CD4-positive, alpha-beta T cell treated with Interleukin-17A for 4 hours (primary cell): ENCODE measurements at regions not wholly inside any gene's neighbourhood (a gene's known extent, or its start where the extent isn't known, plus 50 kb on each side); places are given as distances from the start of the nearest gene placed in this dataset.

Source experiments
- DNase-seq: peaks from one replicate; pipeline ENCODE4 v3.0.0-alpha.2; 2020; ENCODE audit warnings: mixed read lengths

DNA sequence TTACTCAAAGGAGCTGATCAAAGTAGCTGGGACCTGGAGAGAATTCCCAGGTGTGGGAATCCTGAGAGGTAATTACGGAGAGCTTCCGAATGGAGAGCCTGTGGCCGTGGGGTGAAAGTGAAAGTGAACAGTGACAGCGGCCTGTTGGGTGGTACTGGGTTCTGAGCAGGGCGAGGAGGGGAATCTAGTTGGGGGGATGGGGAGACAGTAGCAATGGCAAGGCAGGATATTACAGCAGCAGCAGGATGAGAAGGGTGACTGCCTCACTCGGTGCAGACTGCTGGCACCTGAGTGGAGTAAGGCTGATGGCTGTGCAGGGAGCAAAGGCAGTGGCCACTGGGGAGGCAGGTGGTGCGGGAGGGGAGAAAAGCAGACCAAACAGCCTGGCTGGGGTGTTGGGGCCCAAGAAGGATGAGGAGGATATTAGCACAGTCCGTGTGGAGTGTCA lies 70.3 kb upstream of the PRDX6 start:
- DNase-seq: peak; percentile 14

- no peak for DNase-seq
Observed at GRCh38 chr1:173407846-173408245, 69.3 kb upstream of the PRDX6 start.

DNA sequence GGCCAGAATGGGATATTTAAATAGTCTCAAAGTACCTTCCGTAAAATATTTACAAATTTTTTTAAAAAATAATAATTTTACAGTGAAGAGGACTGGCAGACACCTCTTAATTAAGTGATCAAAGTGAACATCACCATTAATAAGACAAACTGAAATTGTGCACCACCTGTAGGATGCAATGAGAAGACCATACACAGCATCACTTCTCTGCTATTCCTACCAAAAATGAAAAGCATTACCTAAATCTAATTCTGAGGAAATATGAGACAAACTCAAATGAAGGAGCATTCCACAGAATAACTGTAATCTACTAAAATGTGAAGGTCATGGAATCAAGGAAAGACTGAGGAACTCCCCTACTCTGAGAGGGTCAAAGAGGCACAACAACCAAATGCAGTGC lies 68.2 kb upstream of the PRDX6 start:
- DNase-seq: no peak

DNA sequence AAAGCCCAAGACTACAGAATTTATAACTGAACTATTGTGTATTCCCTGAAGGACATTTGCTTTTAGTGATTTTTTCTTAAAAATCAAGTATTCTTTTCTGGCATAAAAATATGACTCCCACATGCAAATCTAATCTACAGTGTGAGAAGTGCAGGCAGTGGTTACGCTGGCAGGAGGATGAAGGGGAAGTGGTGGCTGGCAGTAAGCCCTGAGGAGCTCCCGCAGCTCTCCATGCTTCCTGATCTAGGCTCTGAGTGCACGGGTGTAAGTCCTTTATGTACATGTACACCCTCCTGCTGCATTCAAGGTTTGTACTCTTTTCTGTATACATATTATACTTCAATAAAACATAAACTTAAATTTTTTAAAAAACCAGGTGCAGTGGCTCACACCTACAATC lies 67.5 kb upstream of the PRDX6 start:
- peak; percentile 41 for DNase-seq

GRCh38 chr1:173410133-173410793 lies 66.9 kb upstream of the PRDX6 start:
- DNase-seq: no peak

GRCh38 chr1:173410794-173411236 lies 66.3 kb upstream of the PRDX6 start:
- DNase-seq: no peak

- DNase-seq: no peak
Observed at GRCh38 chr1:173411835-173412742, 65.0 kb upstream of the PRDX6 start.

DNA sequence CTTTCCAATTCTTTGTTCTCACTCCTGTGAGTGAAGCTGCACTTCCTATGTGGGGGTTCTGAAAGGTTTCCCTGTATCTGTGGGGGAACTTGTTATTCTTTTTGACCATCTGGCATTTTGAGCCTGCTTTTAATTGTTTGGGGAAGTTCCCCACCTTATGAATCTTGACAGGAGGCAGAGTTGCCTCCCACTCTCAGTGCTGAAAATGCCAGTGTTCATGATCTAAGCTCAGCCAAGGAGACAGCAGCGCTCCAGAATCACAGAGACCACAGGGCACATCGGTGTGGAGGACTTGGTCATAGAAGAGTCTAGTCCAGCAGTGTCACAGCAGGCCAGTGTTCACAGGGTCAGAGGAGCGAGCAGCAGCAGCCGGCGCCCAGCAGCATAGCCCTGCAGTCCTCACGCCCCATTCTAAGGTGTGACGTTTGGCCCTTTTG lies 63.8 kb upstream of the PRDX6 start:
- DNase-seq: no peak

- DNase-seq: no peak
Observed at GRCh38 chr1:173414136-173414535, 63.0 kb upstream of the PRDX6 start.

GRCh38 chr1:173414539-173415226 lies 62.5 kb upstream of the PRDX6 start:
- DNase-seq: no peak

DNA sequence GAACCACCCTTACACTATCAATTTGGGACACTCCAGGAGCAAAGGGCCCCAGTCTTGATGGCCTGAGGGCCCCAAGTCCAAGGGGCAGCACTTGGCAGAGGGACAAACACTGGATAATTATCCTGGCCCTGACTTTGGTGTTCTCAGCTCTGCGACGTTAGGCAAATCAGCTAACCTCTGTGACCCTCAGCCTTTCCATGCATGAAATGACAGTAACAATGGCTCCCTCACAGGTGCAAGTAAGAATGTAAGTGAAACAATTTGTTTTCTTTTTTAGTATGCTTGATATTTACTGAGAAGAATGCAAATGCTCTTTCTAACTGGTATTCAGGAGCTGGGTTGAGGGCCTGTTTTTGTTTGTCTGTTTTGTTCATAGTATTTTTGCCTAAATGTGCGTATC lies 61.6 kb upstream of the PRDX6 start:
- no peak for DNase-seq

DNA sequence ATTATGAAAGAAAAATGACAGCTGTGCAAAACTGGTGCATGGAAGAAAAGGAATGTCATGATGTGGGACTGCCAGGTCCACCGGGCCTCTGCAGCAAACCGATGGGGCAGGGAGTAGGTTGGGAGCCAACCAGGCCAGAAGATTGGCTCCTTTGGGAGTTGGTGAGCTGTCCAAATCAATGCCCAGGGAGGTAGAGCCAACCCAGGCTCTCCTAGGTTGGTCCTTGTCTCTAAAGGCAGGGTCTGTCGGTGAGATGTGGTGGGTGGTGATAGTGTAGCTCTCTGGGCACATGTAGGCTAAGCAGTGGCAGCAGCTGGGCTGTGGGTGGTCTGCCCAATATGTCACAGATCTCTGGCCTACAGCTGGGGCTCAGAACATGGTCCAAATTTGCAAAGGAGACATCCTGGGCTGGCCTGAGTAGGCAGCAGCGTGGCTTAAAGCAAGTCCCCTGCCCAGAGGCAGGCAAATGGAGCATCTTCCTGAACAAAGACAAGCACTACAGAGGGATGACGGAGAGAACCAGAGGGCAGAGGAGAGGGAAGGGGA lies 61.2 kb upstream of the PRDX6 start:
- no peak for DNase-seq

- DNase-seq: no peak
Observed at GRCh38 chr1:173417563-173417962, 59.6 kb upstream of the PRDX6 start.

GRCh38 chr1:173418107-173418985 lies 58.8 kb upstream of the PRDX6 start:
- DNase-seq: no peak

DNA sequence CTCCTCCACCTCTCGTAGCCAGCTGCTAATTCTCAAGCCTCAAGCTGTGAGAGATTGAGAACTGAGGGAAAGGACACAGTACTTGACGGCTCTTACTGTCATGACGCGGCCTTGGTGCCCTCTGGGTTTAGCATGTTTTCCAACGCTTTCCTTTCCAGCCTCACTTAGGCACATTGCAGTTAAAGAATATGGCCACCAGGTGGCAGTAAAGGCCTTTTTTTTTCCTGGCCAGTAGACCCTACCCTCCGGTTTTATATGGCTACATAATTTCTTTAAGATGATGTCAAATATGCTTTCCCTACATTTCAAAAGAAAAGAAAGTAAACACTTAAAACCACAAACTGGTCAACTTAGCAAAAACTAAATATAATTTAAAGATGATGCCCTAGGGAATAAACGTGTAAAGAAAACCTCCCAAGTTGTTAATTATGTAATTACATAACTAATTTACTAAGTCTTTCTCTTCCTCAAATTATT lies 56.8 kb upstream of the PRDX6 start:
- peak; percentile 72 for DNase-seq

GRCh38 chr1:173421286-173421685 lies 55.8 kb upstream of the PRDX6 start:
- no peak for DNase-seq

DNA sequence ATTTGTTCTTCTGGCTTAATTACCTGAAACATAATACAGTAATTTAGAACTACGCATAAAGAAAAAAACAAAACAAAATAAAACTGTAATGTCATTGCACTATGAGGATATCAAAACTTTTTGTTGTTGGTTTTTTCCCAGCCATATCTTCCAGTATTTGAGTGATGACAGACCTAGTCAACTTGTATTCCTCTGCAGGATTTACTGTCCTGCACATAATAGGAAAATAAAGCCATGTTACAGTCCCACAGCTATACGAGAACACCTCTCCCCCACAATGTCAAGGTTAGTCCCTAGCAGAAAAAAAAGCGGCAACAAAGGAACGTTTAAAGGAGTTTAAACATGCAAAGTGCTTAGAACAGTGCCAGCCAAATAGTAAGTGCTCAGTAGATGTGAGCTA lies 55.3 kb upstream of the PRDX6 start:
- DNase-seq: no peak

GRCh38 chr1:173422456-173422976 lies 54.6 kb upstream of the PRDX6 start:
- no peak for DNase-seq

- no peak for DNase-seq
Observed at GRCh38 chr1:173423291-173423690, 53.8 kb upstream of the PRDX6 start.

DNA sequence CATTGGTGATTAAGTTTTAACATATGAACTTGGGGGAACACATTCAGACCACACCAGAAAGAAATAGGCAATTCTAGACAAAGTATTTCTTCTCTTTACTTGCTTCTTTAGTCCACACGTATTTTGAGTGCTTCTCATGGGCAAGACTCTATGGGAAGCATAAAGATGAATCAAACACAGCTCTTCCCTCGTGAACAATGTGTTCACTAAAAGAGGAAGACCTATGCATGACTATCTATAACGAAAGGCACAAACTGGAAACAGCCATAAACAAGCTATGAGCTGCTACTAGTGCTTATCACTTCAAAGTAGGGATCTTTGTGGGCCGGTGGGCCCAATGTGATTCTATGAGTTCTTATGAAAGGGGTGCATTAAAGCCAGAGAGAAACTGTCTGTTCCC lies 53.0 kb upstream of the PRDX6 start:
- no peak for DNase-seq

DNA sequence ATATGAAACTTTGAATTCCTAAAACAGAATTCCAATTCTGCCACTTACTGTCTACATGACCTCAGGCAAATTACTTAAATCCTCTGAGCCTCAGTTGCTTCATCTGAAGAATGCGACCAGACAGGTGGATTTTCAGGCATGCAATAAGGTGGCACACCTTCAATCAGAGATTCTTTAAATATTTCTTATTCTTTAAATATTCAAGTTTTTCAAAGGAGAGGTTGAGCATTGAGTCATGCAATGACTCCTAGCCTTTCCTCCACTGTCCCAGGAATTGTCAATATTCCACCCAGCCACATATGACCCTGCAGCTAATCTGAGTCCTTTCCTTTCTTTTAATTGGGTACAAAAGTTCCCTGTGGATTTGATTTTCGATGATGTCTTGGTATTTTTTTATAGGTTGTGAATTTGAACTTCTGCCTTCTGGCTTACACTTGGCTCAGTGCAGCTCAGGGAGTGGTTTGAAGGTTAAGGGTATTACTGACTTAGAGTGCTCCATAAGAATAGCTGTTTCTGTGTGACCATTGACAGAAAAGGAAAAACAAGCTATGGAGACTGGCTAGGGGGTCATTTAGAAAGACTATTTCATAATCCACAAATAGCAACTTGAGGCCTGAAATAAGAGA lies 52.2 kb upstream of the PRDX6 start:
- no peak for DNase-seq
